Kidney tubule cell (primary cell): ENCODE measurements at regions not wholly inside any gene's neighbourhood (a gene's known extent, or its start where the extent isn't known, plus 50 kb on each side); places are given as distances from the start of the nearest gene placed in this dataset.
"Not testable (repeated sequence)": the region's sequence is repeated elsewhere in the genome, so short reads cannot be mapped to it uniquely, and the experiment has no call there.

Experiments used
- DNase-seq: peaks from one replicate; pipeline ENCODE4 v3.0.0-alpha.2; 2018; ENCODE audit warnings: low spot score

DNA sequence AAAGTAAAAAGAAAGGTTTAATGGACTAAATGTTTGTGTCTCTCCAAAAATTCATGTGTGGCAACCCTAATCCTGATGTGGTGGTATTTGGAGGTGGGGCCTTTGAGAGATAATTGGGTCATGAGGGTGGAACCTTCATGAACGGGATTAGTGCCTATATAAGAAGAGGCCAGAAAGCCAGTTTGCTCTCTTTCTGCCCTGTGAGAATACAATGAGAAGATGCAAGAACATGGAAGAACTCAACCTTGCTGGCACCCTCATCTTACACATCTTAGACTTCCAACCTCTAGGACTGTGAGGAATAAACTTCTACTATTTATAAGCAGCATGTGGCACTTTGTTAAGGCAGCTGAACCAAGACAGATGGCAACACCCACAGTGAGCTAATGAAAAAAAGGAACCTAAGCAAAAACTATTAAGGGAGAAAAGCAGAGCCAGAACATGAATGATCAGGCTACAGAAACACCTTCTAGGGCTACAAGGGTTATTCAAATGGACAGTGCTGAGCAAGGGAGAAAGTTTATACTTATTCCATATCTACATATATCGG, 159.5 kb downstream of the PLK2 start:
- no peak for DNase-seq

DNA sequence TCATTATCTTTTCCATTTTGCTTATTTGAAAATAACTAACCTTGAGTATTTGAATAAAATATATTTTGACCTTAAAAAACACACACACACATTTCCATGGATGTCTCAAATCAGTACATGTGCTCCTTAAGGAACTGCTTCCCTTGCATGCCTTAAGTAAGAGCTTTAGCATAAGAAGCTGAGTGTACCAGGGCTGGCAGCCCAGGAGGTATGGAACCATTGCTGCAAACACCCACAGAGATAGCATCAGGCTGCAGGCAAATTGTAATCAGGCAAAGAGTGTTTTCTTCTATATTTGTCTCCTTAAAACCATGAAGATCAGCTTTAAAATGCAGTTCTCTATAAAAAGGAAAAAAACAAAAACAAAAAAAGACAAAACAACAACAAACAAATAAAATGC, 160.6 kb downstream of the PLK2 start:
- no peak for DNase-seq

DNA sequence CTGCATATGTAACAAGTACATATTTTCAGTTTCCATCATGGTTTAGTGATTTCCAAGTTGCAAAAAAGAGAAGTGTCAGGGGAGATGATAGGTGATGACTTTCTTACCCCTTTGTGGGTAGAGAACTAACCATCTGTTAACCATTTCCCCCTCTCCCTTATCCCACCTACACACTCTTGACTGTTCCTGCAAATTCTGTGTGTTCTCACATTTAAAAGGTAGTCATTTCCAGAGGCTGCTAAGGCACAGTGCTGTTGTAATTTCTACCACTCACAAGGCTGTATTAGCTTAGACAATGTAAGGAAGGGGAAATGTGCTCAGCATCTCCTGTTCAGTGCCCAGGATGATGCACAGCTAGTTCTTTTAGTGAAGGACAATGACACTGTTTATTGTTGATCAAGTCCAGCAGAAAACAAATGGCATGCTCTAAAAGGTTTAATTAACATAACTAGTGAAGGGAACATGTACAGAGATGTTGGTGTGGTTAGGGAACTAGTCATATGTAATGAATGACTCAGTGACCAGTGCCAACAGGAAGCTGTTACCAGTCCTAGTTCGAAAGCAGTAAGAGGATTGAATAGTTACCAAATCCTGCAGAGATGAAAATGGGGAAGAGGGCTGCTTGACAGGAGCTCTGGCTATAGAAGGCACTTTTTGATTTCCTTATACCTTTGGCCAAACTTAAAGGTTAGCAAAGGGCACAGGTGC, 165.1 kb downstream of the PLK2 start:
- peak; percentile 79 for DNase-seq

GRCh38 chr5:58288275-58288674, 171.6 kb downstream of the PLK2 start:
- DNase-seq = not testable (repeated sequence)

DNA sequence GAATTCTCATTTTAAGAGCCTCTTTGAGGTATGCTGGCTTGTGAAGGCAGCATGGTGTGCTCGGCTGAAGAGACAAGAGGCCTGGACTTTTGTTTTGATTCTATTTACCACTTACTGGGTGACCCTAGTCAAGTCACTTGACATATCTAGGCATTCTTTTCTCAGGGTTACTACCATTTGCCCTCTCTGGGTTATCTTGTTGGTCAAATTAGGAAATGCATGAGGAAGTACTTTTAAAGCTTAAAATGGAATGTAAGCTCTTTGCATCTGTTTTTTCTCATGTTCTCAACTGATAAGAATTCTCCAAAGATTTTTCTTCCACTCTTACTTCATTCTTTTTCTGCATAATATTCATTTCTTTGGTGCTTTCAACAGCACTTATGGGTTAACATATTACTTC, 173.1 kb downstream of the PLK2 start:
- DNase-seq = no peak

DNA sequence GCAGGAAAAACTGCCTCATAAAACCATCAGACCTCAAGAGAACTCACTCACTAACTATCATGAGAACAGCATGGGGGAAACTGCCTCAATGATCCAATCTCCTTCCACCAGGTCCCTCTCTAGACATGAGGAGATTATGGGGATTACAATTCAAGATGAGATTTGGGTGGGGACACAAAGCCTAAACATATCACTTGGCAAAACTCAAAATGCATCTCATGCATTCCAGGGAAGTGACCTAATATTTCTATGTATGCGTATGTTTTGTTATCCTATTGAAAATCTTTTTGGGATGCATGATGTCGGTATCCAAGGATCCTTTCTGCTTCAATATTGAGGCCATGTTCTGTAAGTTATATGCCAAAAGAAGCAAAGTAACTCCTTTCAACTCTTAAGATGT, 174.0 kb downstream of the PLK2 start:
- no peak for DNase-seq

- DNase-seq = no peak
Measured at GRCh38 chr5:58284886-58285285, 175.0 kb downstream of the PLK2 start.

GRCh38 chr5:58281189-58281588, 178.7 kb downstream of the PLK2 start:
- DNase-seq = no peak

GRCh38 chr5:58279259-58279658, 180.6 kb downstream of the PLK2 start:
- no peak for DNase-seq

DNA sequence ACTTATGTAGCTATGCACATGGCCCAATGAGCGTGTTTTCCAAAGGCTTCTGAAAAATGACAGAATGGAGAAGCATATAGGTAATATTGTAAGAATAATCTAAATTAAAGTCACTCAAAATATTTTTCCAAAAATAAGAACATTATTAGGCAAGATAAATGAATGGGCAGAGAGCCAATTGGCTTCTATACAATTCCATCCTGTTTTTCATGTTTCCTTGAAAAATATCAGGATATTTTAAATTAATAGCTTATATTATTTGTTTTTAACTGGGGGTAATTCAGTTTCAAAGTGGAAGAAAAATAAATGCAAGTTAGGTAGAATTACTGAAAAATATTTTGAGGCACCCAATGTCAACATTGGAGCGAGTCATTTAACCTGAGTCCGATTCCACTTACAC, 183.5 kb downstream of the PLK2 start:
- DNase-seq = no peak

- no peak for DNase-seq
Measured at GRCh38 chr5:58275516-58275915, 184.4 kb downstream of the PLK2 start.

DNA sequence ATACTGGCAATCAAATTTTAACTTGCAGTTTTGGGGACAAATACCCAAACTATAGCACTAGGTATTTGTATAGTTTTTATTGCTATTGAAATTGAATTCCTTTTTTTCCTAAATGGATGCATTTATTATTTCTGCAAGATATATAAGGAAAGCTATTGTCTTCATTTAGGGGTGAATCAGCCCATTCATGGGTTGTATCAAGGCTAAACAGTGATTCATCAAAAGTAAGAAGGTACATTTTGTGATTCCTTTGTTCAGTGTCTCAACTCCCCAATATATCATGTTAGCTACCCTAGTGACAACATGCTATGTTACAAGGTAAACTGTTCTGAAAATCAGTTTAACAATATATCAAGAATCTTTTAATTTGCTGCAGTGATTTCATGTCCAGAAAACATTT, 185.7 kb downstream of the PLK2 start:
- no peak for DNase-seq

GRCh38 chr5:58273711-58274110, 186.2 kb downstream of the PLK2 start:
- no peak for DNase-seq

GRCh38 chr5:58268268-58268667, 191.6 kb downstream of the PLK2 start:
- peak; percentile 58 for DNase-seq

GRCh38 chr5:58266402-58266801, 193.5 kb downstream of the PLK2 start:
- peak; percentile 66 for DNase-seq

DNA sequence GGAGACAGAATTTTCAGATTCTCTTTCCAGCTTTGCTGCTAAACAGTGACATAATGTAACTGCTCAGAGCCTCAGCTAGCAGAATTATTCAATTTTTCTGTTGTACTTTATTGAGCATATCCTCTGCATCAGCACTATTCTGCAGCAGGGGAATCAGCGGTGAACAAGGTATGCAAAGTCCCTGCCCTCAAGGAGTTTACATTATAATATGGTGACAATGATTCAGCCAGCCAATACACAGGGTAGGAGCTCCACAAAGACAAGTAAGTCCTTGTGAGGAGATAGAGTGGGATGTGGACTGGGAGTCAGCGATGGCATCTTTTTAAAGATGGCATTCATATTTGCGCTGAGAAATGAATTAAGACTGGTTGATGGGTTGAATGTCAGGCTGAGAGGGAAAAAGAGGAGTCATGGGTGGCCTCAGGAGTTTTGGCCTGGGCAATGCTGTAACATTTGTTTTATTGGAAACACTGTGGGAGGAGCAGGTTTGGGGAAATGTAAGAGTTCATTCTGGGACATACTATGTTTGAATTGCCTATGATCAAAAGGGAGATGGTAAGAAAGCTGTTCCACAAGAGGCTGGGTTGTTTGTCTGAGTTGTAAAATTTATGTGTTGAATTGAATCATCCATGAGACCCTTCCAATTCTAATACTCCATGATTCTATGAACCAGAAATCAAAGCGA, 194.5 kb downstream of the PLK2 start:
- DNase-seq = no peak

DNA sequence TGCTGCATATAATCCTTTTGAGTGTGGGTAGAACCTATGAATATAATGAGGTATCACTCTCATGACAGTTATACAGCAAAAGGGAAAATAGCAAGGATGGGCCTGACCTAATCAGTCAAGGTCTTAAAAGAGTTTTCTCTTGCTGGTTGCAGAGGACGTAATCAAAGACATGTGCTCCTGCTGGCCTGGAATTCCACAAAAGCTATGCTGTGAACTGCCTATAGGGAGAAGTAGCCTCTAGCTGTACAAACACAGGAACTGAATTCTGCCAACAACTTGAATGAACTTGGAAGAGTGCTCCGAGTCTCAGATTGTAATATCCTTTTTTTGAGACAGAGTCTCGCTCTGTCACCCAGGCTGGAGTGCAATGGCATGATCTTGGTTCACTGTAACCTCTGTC, 195.6 kb downstream of the PLK2 start:
- no peak for DNase-seq

GRCh38 chr5:58263296-58263695, 196.6 kb downstream of the PLK2 start:
- no peak for DNase-seq

DNA sequence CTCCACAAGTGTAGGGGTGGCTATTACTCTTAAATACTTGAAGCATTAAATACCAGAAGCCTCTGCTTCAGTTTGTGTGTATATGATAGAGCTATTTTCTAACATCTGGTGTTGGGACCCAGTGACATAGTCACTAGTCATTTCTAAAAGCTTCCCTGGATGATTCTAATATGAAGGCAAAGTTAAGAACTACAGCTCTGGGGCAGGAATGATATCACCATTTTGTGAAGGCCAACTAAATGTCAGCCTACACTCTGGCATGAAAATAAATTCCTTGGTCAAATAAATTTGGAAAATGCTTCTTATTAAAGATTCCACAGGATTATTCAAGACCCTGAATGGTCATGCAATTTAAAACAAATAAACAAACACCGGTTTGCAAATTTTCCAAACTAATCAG, 197.7 kb downstream of the PLK2 start:
- no peak for DNase-seq

- DNase-seq = peak; percentile 63
Measured at GRCh38 chr5:58261605-58262004, 198.3 kb downstream of the PLK2 start.

- no peak for DNase-seq
Measured at GRCh38 chr5:58260243-58260642, 199.6 kb downstream of the PLK2 start.

DNA sequence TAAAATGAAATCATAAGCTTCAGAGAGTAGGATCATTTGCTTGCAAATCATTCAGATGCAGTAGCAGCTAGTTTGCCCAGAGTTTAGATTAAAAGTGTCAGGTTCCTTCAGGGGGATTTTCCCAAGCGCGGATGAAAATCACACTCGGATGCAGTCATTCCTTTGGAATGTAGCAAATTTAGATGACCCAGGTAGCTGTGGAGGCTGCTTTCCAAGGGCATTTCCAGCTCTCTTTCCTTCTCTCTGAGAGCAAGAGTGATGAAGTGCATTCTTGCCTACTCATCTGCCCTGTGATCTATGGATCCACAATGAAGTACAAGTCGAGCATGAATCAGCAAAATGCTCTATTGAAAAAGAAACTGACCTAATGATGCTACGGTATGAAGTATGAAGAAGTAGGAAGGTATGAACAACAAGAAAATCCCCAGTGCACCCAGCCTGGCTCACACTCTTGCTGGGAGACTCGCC, 200.2 kb downstream of the PLK2 start:
- DNase-seq = peak; percentile 100

DNA sequence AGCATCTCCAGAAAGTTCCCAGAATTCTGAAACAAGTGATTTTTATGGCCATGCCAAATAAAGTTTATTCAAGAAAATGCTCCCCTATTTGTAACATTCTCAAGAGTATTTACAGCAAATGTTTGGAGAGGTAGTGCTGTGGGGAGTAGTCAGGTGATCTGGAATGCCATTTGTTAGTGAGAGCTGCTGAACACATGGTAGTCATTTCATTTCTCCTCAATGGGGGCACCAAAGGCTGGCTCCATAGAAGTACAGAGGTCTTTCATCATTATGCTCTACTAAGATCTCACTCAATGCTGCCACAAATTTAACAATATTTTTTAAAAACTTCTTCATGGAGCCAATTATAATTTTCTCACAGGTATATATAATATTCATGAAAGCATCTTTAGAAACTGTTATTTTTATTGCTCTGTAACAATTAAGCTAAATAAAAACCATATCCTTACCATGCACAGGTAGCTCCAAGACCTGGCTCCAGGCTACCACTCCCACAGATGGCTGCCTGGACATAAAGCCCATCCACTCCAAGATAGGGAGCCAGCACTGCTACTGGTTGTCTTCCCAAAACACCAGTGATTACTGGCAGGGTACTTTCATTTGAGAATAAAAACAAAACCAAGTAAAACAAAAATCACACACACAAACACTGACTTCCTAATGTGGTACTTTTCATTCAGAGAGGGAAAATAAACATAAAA, 200.8 kb downstream of the PLK2 start:
- DNase-seq = peak; percentile 60
